WTC11 (cell line): ENCODE measurements at regions not wholly inside any gene's neighbourhood (a gene's known extent, or its start where the extent isn't known, plus 50 kb on each side); places are given as distances from the start of the nearest gene placed in this dataset.

Source experiments
- ATAC-seq: fragments of 200-7000 bp; cut with Tn5 transposase; 2 replicates; pipeline ENCODE4 v1.10.0; 2021; ENCODE audit warnings: mild to moderate bottlenecking, moderate library complexity
- CTCF ChIA-PET: fragments of 300-600 bp; sonication (Branson Sonifier 250); formaldehyde crosslinking; loops from one replicate; lab custom pipeline; 2021; ENCODE audit warnings: antibody characterized with exemption; lab: Charles Lee
- POLR2A ChIA-PET: fragments of 350-600 bp; sonication (Branson Sonifier 250); formaldehyde crosslinking; loops from one replicate; lab custom pipeline; 2021; ENCODE audit warnings: antibody characterized with exemption; lab: Charles Lee
- DNase-seq: peaks from one replicate; pipeline ENCODE4 v3.0.0; 2021; ENCODE audit warnings: low spot score
- H3K27ac Mint-ChIP-seq: 2 replicates; pipeline ENCODE4 v1.8.0; 2021; ENCODE audit warnings: mixed read lengths
- H3K27me3 Mint-ChIP-seq: 2 replicates; pipeline ENCODE4 v1.8.0; 2021; ENCODE audit warnings: low read depth, mild to moderate bottlenecking, moderate library complexity, mixed read lengths
- H3K36me3 Mint-ChIP-seq: 2 replicates; pipeline ENCODE4 v1.8.0; 2021; ENCODE audit warnings: mixed read lengths
- H3K4me1 Mint-ChIP-seq: 2 replicates; pipeline ENCODE4 v1.8.0; 2022; ENCODE audit warnings: mixed read lengths
- H3K4me3 Mint-ChIP-seq: 2 replicates; pipeline ENCODE4 v1.8.0; 2021; ENCODE audit warnings: mild to moderate bottlenecking, moderate library complexity, mixed read lengths
- H3K9me3 Mint-ChIP-seq: 2 replicates; pipeline ENCODE4 v1.8.0; 2021; ENCODE audit warnings: mixed read lengths
- CREM ChIP-seq: sonication (generic); formaldehyde crosslinking; IDR thresholded peaks from 2 replicates; pipeline ENCODE4 v1.8.1; 2022; ENCODE audit warnings: mild to moderate bottlenecking, missing genetic modification reagents, moderate library complexity
- E2F1 ChIP-seq: sonication (generic); formaldehyde crosslinking; IDR thresholded peaks from 2 replicates; pipeline ENCODE4 v1.8.0; 2022; ENCODE audit warnings: mild to moderate bottlenecking, missing genetic modification reagents
- E2F4 ChIP-seq: sonication (generic); formaldehyde crosslinking; IDR thresholded peaks from 2 replicates; pipeline ENCODE4 v1.8.1; 2022; ENCODE audit warnings: low read depth, mild to moderate bottlenecking, moderate library complexity, missing genetic modification reagents, borderline replicate concordance
- E2F5 ChIP-seq: sonication (generic); formaldehyde crosslinking; IDR thresholded peaks from 2 replicates; pipeline ENCODE4 v1.8.1; 2022; ENCODE audit warnings: mild to moderate bottlenecking, moderate library complexity, missing genetic modification reagents
- GTF2I ChIP-seq: fragments of 250-450 bp; sonication (Bioruptor Pico); conservative IDR thresholded peaks from 2 replicates; pipeline ENCODE4 v1.4.0; 2021; ENCODE audit warnings: mild to moderate bottlenecking
- HMGA2 ChIP-seq: fragments of 250-450 bp; sonication (Bioruptor Pico); IDR thresholded peaks from 2 replicates; pipeline ENCODE4 v1.4.0; 2021; ENCODE audit warnings: mild to moderate bottlenecking, moderate library complexity
- NFYB ChIP-seq: sonication (generic); formaldehyde crosslinking; conservative IDR thresholded peaks from 2 replicates; pipeline ENCODE4 v1.8.0; 2022; ENCODE audit warnings: low read depth, missing genetic modification reagents
- PREB ChIP-seq: sonication (generic); formaldehyde crosslinking; IDR thresholded peaks from 2 replicates; pipeline ENCODE4 v1.8.1; 2022; ENCODE audit warnings: mild to moderate bottlenecking, missing genetic modification reagents, moderate library complexity, borderline replicate concordance
- RELA ChIP-seq: sonication (generic); formaldehyde crosslinking; IDR thresholded peaks from 2 replicates; pipeline ENCODE4 v1.8.1; 2022; ENCODE audit warnings: missing genetic modification reagents, mild to moderate bottlenecking, borderline replicate concordance
- SMAD3 ChIP-seq: sonication (generic); formaldehyde crosslinking; IDR thresholded peaks from 2 replicates; pipeline ENCODE4 v1.8.0; 2022; ENCODE audit warnings: missing genetic modification reagents, mild to moderate bottlenecking, borderline replicate concordance
- SP1 ChIP-seq: sonication (generic); formaldehyde crosslinking; conservative IDR thresholded peaks from 2 replicates; pipeline ENCODE4 v1.8.1; 2022; ENCODE audit warnings: missing genetic modification reagents
- TCF7 ChIP-seq: sonication (generic); formaldehyde crosslinking; IDR thresholded peaks from 2 replicates; pipeline ENCODE4 v1.8.0; 2022; ENCODE audit warnings: mild to moderate bottlenecking, low read depth, missing genetic modification reagents, moderate library complexity
- USF1 ChIP-seq: sonication (generic); formaldehyde crosslinking; IDR thresholded peaks from 2 replicates; pipeline ENCODE4 v1.8.0; 2022; ENCODE audit warnings: mild to moderate bottlenecking, missing genetic modification reagents
- ZNF281 ChIP-seq: sonication (generic); formaldehyde crosslinking; IDR thresholded peaks from 2 replicates; pipeline ENCODE4 v1.8.0; 2023; ENCODE audit warnings: mild to moderate bottlenecking, missing genetic modification reagents
- ZNF317 ChIP-seq: sonication (generic); formaldehyde crosslinking; IDR thresholded peaks from 2 replicates; pipeline ENCODE4 v1.8.1; 2023; ENCODE audit warnings: low read depth, mild to moderate bottlenecking, moderate library complexity, missing genetic modification reagents, borderline replicate concordance
- ZNF416 ChIP-seq: fragments of 250-450 bp; sonication (Bioruptor Pico); IDR thresholded peaks from 2 replicates; pipeline ENCODE4 v1.9.0; 2021; ENCODE audit warnings: mild to moderate bottlenecking, inconsistent platforms
- TF ChIP-seq, protein P1 (sequence below): fragments of 250-450 bp; sonication (Bioruptor Pico); IDR thresholded peaks from 2 replicates; pipeline ENCODE4 v1.9.0; 2021; ENCODE audit warnings: mild to moderate bottlenecking
- TF ChIP-seq, protein P2 (sequence below): sonication (generic); formaldehyde crosslinking; IDR thresholded peaks from 2 replicates; pipeline ENCODE4 v1.8.1; 2023; ENCODE audit warnings: mild to moderate bottlenecking, missing genetic modification reagents, moderate library complexity
- TF ChIP-seq, protein P3 (sequence below): fragments of 250-450 bp; sonication (Bioruptor Pico); IDR thresholded peaks from 2 replicates; pipeline ENCODE4 v1.9.0; 2021; ENCODE audit warnings: mild to moderate bottlenecking

GRCh38 chr12:93184672-93185368, 192.9 kb upstream of the NUDT4 start:
- H3K27me3 Mint-ChIP-seq, result peaks cover 2% of the 10 kb centered on the region; the same call in 1 of the 2 replicates
- H3K9me3 Mint-ChIP-seq, result peaks cover 17% of the 10 kb centered on the region
- ChIA-PET POLR2A (no interaction called here), CTCF (interaction anchor here (1.5 kb wide), 1 partner anchor 87 kb away, joined by 3 read pairs; no protein-coding TSS in a partner anchor)
- H3K4me3 Mint-ChIP-seq, result no peak overlapping the region
- H3K36me3 Mint-ChIP-seq, result no peaks in the 10 kb centered on the region; the same call in 1 of the 2 replicates
- no peaks in the 10 kb centered on the region for H3K4me1 Mint-ChIP-seq
- H3K27ac Mint-ChIP-seq, result no peak overlapping the region
- ATAC-seq (no peak), DNase-seq (no peak)
- TF ChIP-seq NFYB (CRISPR knock-in tag) (no peak), E2F1 (CRISPR knock-in tag) (no peak), PREB (CRISPR knock-in tag) (no peak), USF1 (no peak), RELA (CRISPR knock-in tag) (no peak), SP1 (CRISPR knock-in tag) (no peak), ZNF281 (no peak), HMGA2 (no peak), GTF2I (no peak), TCF7 (no peak), ZNF317 (CRISPR knock-in tag) (no peak), E2F4 (no peak), CREM (no peak), SMAD3 (CRISPR knock-in tag) (no peak), ZNF416 (CRISPR knock-in tag) (no peak), E2F5 (no peak)
- TF ChIP-seq, protein P1, sequence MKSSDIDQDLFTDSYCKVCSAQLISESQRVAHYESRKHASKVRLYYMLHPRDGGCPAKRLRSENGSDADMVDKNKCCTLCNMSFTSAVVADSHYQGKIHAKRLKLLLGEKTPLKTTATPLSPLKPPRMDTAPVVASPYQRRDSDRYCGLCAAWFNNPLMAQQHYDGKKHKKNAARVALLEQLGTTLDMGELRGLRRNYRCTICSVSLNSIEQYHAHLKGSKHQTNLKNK (CRISPR knock-in tag), result no peak
- TF ChIP-seq, protein P2, sequence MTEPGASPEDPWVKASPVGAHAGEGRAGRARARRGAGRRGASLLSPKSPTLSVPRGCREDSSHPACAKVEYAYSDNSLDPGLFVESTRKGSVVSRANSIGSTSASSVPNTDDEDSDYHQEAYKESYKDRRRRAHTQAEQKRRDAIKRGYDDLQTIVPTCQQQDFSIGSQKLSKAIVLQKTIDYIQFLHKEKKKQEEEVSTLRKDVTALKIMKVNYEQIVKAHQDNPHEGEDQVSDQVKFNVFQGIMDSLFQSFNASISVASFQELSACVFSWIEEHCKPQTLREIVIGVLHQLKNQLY (CRISPR knock-in tag), result no peak
- TF ChIP-seq, protein P3, sequence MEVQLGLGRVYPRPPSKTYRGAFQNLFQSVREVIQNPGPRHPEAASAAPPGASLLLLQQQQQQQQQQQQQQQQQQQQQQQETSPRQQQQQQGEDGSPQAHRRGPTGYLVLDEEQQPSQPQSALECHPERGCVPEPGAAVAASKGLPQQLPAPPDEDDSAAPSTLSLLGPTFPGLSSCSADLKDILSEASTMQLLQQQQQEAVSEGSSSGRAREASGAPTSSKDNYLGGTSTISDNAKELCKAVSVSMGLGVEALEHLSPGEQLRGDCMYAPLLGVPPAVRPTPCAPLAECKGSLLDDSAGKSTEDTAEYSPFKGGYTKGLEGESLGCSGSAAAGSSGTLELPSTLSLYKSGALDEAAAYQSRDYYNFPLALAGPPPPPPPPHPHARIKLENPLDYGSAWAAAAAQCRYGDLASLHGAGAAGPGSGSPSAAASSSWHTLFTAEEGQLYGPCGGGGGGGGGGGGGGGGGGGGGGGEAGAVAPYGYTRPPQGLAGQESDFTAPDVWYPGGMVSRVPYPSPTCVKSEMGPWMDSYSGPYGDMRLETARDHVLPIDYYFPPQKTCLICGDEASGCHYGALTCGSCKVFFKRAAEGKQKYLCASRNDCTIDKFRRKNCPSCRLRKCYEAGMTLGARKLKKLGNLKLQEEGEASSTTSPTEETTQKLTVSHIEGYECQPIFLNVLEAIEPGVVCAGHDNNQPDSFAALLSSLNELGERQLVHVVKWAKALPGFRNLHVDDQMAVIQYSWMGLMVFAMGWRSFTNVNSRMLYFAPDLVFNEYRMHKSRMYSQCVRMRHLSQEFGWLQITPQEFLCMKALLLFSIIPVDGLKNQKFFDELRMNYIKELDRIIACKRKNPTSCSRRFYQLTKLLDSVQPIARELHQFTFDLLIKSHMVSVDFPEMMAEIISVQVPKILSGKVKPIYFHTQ (CRISPR knock-in tag), result no peak
